HG02870 (cell line): ENCODE measurements at regions not wholly inside any gene's neighbourhood (a gene's known extent, or its start where the extent isn't known, plus 50 kb on each side); places are given as distances from the start of the nearest gene placed in this dataset.
A peak's percentile ranks its signal among the peaks of the same experiment; 100 is the strongest.

Experiments used
- ATAC-seq: cut with Tn5 transposase; IDR thresholded peaks from one replicate; pipeline ENCODE4 v1.9.1; 2021; ENCODE audit warnings: mild to moderate bottlenecking, moderate library complexity; ENCODE audit not compliant: unreplicated experiment

- no peak for ATAC-seq
Observed at GRCh38 chr18:27649621-27650020, 464.5 kb upstream of the CHST9 start.

DNA sequence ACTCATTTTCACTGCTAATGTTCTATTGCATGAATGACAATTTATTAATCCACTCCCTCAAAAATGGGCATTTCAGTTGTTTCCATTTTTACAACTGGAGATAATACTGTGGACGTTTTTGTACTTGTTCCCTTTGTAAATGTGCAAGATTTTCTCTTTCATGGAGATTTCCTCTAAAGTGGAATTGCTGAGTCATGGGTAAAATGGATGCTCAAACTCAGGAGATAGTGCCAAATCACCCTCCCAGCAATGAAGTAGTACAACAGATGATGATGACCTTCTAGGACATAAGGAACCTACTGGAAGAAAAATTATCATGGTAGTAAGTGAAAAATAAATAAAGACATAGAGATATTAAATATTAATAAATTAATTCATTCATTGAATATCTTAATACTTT lies 460.8 kb upstream of the CHST9 start:
- ATAC-seq: no peak

- ATAC-seq: no peak
Observed at GRCh38 chr18:27636576-27637085, 451.5 kb upstream of the CHST9 start.

- ATAC-seq: no peak
Observed at GRCh38 chr18:27632706-27633105, 447.6 kb upstream of the CHST9 start.

GRCh38 chr18:27627927-27628326 lies 442.8 kb upstream of the CHST9 start:
- no peak for ATAC-seq

- no peak for ATAC-seq
Observed at GRCh38 chr18:27621236-27621890, 436.3 kb upstream of the CHST9 start.

GRCh38 chr18:27619906-27620305 lies 434.8 kb upstream of the CHST9 start:
- ATAC-seq: no peak

DNA sequence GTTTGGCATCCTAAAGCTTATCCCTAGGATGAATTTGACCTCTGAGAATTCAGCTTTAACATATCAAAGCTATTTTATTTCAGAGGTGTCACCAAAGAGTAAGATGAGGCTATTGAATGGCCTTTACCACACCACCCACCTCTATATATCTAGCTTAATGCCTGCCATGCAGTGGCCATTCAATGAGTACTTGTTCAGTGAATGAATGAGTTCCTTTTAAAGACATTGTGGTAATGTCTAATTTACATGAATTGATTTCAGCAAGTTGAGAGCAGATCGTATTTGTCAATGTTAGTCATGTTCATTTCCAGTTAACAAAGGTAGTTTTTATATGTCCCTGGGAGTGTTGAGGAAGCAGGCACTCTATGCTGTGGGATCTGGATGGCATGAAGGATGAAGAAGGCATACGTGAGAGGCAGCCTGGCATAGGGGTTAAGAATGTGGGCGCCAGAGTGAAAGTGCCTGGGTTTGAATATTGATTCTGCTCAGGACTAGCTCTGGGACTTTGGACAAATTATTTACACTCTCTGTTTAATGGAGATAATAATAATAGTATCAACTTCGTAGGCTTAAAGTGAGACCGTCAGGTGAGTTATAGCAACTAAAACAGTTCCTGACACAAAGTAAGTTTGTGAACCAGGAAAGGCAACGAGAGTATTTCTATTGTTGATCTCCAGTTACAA lies 434.1 kb upstream of the CHST9 start:
- no peak for ATAC-seq

- no peak for ATAC-seq
Observed at GRCh38 chr18:27616324-27616723, 431.2 kb upstream of the CHST9 start.

DNA sequence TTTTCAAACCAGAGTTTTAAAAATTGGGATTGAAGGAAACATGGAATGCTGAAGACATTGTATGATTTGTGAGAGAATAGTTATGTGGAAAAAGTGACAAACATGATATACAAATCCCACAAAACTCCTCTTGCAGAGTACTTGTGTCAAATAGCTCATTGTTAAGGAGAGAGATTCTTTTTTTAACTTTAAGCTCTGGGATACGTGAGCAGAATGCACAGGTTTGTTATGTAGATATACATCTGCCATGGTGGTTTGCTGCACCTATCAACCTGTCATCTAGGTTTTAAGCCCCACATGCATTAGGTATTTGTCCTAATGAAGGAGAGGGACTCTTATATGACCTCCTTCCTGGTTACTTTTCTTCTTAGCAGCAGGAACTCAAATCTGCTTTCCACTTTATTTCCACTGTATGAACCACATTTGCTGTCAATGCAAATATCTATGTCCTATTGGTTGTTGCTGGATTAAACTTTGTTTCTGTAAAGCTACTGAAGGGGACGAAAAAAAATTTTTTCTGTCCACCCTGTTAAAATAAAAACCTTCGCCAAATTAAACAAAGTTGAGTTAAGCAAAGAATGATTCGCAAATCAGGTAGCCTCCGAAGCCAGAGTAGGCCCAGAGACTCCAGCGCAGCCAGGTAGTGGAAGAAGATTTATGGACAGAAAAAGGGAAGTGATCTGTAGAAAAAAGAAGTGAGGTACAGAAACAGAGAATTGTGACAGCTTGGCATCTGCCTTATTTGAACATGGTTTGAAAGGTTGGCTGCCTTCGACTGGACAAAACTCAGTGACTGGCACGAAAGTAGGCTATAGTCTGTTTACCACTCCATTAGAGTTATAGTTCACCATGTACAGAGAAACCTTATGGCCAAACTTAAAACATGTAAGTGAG lies 430.1 kb upstream of the CHST9 start:
- ATAC-seq: no peak

DNA sequence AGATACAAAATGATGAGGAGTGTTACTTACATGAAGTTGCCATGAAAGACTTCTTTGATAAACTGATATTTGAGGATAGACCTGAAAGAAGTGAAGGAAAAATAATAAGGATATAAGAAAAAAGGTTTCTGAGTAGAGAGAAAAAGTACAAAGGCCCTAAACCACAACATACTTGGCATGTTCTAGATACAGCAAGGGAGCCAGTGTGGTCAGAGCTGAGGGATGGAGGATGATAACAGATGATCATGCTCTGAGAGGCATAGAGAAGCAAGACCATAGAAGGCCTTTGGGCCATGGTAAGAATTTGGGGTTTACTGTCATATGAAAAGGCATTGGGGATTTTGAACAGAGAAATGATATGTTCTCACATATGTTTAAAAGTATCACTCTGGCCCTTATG lies 424.1 kb upstream of the CHST9 start:
- ATAC-seq: no peak

GRCh38 chr18:27608742-27609141 lies 423.6 kb upstream of the CHST9 start:
- no peak for ATAC-seq

GRCh38 chr18:27608174-27608573 lies 423.1 kb upstream of the CHST9 start:
- no peak for ATAC-seq

- ATAC-seq: no peak
Observed at GRCh38 chr18:27606741-27607140, 421.6 kb upstream of the CHST9 start.

- peak; percentile 74 for ATAC-seq
Observed at GRCh38 chr18:27605107-27605834, 420.2 kb upstream of the CHST9 start.

GRCh38 chr18:27604583-27604982 lies 419.5 kb upstream of the CHST9 start:
- ATAC-seq: no peak

DNA sequence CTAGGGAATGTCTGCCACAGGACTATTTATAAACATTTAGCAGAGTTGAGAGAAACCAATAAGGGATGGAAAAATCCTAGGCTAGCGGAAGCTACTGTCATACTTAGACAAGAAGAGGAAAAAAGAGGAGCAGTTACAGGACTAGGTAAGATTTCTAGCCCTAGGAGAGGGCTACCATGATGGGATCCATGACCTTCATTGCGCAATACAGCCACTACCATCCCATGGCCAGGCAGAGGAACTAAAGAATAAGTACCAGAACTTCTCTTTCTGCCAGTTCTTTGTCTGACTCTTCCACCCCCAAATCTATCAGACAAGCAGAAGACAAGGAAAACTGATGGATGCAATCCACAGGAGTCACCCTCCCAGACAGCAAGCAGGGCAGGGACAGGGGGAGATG lies 417.0 kb upstream of the CHST9 start:
- ATAC-seq: no peak

- peak; percentile 55 for ATAC-seq
Observed at GRCh38 chr18:27600245-27600644, 415.1 kb upstream of the CHST9 start.

GRCh38 chr18:27599202-27599829 lies 414.2 kb upstream of the CHST9 start:
- ATAC-seq: peak; percentile 64

DNA sequence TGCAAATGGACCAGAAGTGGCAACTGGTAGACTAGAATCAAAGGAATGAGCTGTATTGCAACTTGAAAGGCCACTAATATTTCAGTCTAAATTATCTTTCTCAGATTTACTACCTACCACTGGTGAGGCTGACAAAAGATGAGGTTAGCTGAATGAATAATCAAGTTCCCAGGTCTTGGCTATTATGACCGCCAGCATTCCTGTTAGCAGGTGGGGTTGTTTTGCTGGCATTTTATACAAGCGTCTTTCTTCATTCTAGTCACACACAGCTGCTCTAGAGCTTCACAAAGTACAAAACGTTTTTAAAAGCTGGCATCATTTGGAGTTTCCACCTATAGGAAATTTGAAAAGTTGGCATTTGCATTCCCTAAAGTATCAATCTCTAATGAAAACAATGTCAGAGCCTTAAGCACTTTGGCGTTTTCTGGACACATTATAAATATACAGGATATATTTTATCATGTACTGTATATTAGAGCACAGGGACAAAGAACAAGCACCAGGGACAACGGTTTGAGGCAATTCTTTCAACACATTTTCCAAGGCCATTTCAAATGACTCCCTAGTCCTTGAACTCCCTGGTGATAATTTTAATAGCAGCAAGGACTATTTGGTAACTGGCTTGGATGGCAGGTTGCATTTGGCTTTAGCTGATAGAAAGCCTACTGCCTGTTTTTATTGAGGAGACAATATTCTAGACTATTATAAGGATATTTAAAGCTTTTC lies 410.2 kb upstream of the CHST9 start:
- ATAC-seq: no peak
